H1 (cell line): ENCODE measurements at regions not wholly inside any gene's neighbourhood (a gene's known extent, or its start where the extent isn't known, plus 50 kb on each side); places are given as distances from the start of the nearest gene placed in this dataset.

ENCODE experiments used
- POLR2A ChIP-seq, 2 experiments: IDR thresholded peaks; 1 replicate in 1 of 2; 2 replicates in 1 of 2; pipeline ENCODE4 v1.6.1; 2011; ENCODE audit warnings: low read depth in 2 of 2, low read length in 2 of 2, mild to moderate bottlenecking in 2 of 2; ENCODE audit errors: control extremely low read depth in 1 of 2
- TF ChIP-seq, protein P1 (sequence below), 3 experiments: IDR thresholded peaks; 1 replicate in 2 of 3; 2 replicates in 1 of 3; pipeline versions ENCODE4 v1.5.1 to v1.6.1; 2011; ENCODE audit warnings: low read length in 3 of 3, mild to moderate bottlenecking in 3 of 3, inconsistent platforms in 2 of 3, low read depth in 1 of 3, moderate library complexity in 1 of 3; ENCODE audit not compliant: insufficient read depth in 1 of 3; ENCODE audit errors: control extremely low read depth in 1 of 3

DNA sequence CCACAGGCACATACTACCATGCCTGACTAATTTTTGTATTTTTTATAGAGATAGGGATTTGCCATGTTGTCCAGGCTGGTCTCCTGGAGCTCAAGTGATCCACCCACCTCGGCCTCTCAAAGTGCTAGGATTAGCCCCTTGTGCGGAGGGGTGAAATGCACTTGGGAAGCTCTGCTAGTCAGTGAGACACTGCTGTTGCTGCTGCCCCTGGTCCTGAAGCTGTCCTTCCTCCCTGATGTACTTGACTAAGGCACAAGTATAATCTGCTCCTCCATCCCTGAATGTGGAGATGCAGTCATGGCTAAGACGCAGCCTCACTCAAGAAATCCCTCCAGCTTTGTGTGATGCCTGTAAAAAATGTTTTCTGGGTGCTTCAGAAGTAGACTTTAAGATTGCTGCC, 124.5 kb downstream of the KCTD15 start:
- no peak for TF ChIP-seq POLR2A (IDR thresholded peaks at IDR 0.05; ENCODE audit: control extremely low read depth in 1 of 2, low read depth in 2 of 2, low read length in 2 of 2)
- TF ChIP-seq, protein P1, sequence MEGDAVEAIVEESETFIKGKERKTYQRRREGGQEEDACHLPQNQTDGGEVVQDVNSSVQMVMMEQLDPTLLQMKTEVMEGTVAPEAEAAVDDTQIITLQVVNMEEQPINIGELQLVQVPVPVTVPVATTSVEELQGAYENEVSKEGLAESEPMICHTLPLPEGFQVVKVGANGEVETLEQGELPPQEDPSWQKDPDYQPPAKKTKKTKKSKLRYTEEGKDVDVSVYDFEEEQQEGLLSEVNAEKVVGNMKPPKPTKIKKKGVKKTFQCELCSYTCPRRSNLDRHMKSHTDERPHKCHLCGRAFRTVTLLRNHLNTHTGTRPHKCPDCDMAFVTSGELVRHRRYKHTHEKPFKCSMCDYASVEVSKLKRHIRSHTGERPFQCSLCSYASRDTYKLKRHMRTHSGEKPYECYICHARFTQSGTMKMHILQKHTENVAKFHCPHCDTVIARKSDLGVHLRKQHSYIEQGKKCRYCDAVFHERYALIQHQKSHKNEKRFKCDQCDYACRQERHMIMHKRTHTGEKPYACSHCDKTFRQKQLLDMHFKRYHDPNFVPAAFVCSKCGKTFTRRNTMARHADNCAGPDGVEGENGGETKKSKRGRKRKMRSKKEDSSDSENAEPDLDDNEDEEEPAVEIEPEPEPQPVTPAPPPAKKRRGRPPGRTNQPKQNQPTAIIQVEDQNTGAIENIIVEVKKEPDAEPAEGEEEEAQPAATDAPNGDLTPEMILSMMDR (IDR thresholded peaks at IDR 0.05; ENCODE audit: control extremely low read depth in 1 of 3, insufficient read depth in 1 of 3, low read depth in 1 of 3, low read length in 3 of 3): no peak
